ENCODE measurements at regions not wholly inside any gene's neighbourhood (a gene's known extent, or its start where the extent isn't known, plus 50 kb on each side); places are given as distances from the start of the nearest gene placed in this dataset.

DNA sequence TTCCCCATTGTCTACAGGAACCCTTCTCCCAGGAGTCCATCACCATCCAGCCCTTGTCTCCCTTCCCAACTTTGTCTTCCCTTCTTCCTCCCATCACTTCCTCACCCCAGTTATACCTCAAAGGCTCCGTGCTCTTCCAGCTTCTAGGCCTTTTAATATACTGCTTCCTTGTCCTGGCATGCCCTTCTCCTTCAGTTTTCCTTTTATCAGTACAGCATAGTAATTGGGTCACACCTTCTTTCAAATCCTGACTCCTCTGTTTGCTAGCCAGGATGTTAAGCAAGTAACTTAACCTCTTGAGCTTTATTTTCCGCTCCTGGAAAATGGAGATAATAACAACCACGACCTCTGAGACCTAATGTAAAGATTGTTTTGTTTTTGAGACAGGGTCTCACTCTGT lies 54.9 kb upstream of the PNRC1 start:
- POLR2A ChIA-PET (ENCODE audit: low non-redundant PET), result no interaction called here
- no peaks in the 10 kb centered on the region for H3K9me3 ChIP-seq (ENCODE audit: low read depth, low read length, poor library complexity, severe bottlenecking)
- BruUV-seq (replicated peaks), result no TSS peak
- TF ChIP-seq, protein P1, sequence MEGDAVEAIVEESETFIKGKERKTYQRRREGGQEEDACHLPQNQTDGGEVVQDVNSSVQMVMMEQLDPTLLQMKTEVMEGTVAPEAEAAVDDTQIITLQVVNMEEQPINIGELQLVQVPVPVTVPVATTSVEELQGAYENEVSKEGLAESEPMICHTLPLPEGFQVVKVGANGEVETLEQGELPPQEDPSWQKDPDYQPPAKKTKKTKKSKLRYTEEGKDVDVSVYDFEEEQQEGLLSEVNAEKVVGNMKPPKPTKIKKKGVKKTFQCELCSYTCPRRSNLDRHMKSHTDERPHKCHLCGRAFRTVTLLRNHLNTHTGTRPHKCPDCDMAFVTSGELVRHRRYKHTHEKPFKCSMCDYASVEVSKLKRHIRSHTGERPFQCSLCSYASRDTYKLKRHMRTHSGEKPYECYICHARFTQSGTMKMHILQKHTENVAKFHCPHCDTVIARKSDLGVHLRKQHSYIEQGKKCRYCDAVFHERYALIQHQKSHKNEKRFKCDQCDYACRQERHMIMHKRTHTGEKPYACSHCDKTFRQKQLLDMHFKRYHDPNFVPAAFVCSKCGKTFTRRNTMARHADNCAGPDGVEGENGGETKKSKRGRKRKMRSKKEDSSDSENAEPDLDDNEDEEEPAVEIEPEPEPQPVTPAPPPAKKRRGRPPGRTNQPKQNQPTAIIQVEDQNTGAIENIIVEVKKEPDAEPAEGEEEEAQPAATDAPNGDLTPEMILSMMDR (conservative IDR thresholded peaks at IDR 0.05; ENCODE audit: low read depth, low read length), result no peak
- peaks cover 7% of the 10 kb centered on the region for H3K4me1 ChIP-seq (ENCODE audit: insufficient read depth, low read length, poor library complexity, severe bottlenecking)
- no peak overlapping the region for H3K27ac ChIP-seq (ENCODE audit: low read depth, low read length, poor library complexity, severe bottlenecking)
- H3K27me3 ChIP-seq (replicated peaks; ENCODE audit: insufficient read depth, low read depth, low read length, poor library complexity), result no peaks in the 10 kb centered on the region
- no peaks in the 10 kb centered on the region for H3K36me3 ChIP-seq (ENCODE audit: insufficient read depth, low read length, poor library complexity, severe bottlenecking)
- no peak overlapping the region for H3K4me3 ChIP-seq (ENCODE audit: low read depth, low read length, poor library complexity, severe bottlenecking)
- no peak for DNase-seq (ENCODE audit: low spot score)
- intact Hi-C loops (cut with micrococcal nuclease; ENCODE audit: unreplicated experiment), result no loop called here
- CTCF ChIA-PET, result no interaction called here

DNA sequence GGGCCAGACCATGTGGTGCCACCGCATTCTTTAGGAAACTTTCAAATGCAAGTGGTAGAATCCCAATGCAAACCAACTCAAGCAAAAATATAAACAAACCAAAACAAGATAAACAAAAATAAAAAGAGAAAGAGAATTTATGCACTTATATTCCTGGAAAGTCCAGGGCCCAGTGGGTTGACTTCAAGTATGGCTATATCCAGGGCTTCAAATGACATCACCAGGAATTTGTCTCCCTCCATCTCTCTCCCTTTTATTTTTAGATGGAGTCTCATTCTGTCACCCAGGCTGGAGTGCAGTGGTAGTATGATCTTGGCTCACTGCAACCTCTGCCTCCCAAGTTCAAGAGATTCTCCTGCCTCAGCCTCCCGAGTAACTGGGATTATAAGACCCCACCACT lies 56.1 kb upstream of the PNRC1 start:
- Histone ChIP-seq H3K4me1 (ENCODE audit: insufficient read depth, low read length, poor library complexity, severe bottlenecking) (peaks cover 7% of the 10 kb centered on the region), H3K9me3 (ENCODE audit: low read depth, low read length, poor library complexity, severe bottlenecking) (no peaks in the 10 kb centered on the region), H3K27me3 (replicated peaks; ENCODE audit: insufficient read depth, low read depth, low read length, poor library complexity) (no peaks in the 10 kb centered on the region), H3K27ac (ENCODE audit: low read depth, low read length, poor library complexity, severe bottlenecking) (no peak overlapping the region), H3K4me3 (ENCODE audit: low read depth, low read length, poor library complexity, severe bottlenecking) (no peak overlapping the region), H3K36me3 (ENCODE audit: insufficient read depth, low read length, poor library complexity, severe bottlenecking) (no peaks in the 10 kb centered on the region)
- TF ChIP-seq, protein P1 (conservative IDR thresholded peaks at IDR 0.05; ENCODE audit: low read depth, low read length), result no peak
- TF ChIP-seq EZH2 (IDR thresholded peaks at IDR 0.05; ENCODE audit: borderline replicate concordance, low read depth, low read length, poor library complexity, severe bottlenecking), result no peak
- ChIA-PET POLR2A (ENCODE audit: low non-redundant PET) (interaction anchor here (0.9 kb wide), 1 partner anchor 136 kb away, joined by 3 read pairs; no protein-coding TSS in a partner anchor), CTCF (no interaction called here)
- intact Hi-C loops (cut with micrococcal nuclease; ENCODE audit: unreplicated experiment), result no loop called here
- no peak for DNase-seq (ENCODE audit: low spot score)
- BruUV-seq (replicated peaks), result no TSS peak

DNA sequence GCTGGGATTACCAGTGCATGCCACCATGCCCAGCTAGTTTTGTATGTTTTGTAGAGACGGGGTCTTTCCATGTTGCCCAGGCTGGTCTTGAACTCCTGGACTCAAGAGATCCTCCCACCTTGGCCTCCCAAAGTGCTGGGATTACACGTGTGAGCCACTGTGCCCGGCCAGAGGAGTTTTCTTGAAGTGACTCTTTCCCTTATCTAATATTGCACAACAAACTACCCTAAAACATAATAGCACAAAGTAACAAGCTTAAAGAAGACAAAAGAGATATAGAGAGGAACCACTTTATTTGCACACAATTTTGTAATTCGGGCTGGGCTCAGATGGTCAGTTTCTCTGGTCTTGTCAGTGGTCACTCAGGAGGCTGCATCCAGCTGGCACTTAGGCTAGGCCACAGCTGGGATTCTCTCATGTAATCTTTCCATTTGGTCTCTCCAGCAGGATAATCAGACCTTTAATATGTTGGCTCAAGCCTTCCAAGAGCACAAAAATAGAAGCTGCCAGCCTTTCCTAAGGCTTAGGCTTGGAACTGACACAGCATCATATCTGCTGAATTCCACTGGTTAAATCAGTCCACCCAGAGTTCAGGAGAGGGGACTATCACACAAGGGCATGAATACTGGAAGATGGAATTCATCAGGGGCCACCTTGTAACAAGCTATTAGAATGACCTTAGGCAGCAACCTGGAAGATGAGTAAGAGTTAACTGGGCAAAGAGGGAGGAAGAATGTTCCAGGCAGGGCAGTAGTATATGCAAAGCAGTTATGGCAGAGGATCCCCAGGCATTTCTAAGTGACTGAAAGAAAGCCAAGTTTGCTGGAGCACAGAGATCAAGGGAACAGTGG lies 56.7 kb upstream of the PNRC1 start:
- CTCF ChIA-PET, result no interaction called here
- DNase-seq (ENCODE audit: low spot score), result no peak

More for the DNA sequence above, 56.7 kb upstream of the PNRC1 start:
- POLR2A ChIA-PET (ENCODE audit: low non-redundant PET), result interaction anchor here (0.9 kb wide), 1 partner anchor 137 kb away, joined by 3 read pairs; no protein-coding TSS in a partner anchor
- TF ChIP-seq EZH2 (IDR thresholded peaks at IDR 0.05; ENCODE audit: borderline replicate concordance, low read depth, low read length, poor library complexity, severe bottlenecking), result no peak
- TF ChIP-seq, protein P1 (conservative IDR thresholded peaks at IDR 0.05; ENCODE audit: low read depth, low read length), result no peak
- H3K4me3 ChIP-seq (ENCODE audit: low read depth, low read length, poor library complexity, severe bottlenecking), result no peak overlapping the region
- peaks cover 7% of the 10 kb centered on the region for H3K4me1 ChIP-seq (ENCODE audit: insufficient read depth, low read length, poor library complexity, severe bottlenecking)
- no peaks in the 10 kb centered on the region for H3K36me3 ChIP-seq (ENCODE audit: insufficient read depth, low read length, poor library complexity, severe bottlenecking)
- H3K27ac ChIP-seq (ENCODE audit: low read depth, low read length, poor library complexity, severe bottlenecking), result no peak overlapping the region
- BruUV-seq (replicated peaks), result no TSS peak
- intact Hi-C loops (cut with micrococcal nuclease; ENCODE audit: unreplicated experiment), result no loop called here
- no peaks in the 10 kb centered on the region for H3K9me3 ChIP-seq (ENCODE audit: low read depth, low read length, poor library complexity, severe bottlenecking)
- H3K27me3 ChIP-seq (replicated peaks; ENCODE audit: insufficient read depth, low read depth, low read length, poor library complexity), result no peaks in the 10 kb centered on the region
